Renal cortical epithelial cell (primary cell): ENCODE measurements at regions not wholly inside any gene's neighbourhood (a gene's known extent, or its start where the extent isn't known, plus 50 kb on each side); places are given as distances from the start of the nearest gene placed in this dataset.

ENCODE experiments used
- DNase-seq: peaks from one replicate; pipeline ENCODE4 v3.0.0-alpha.2; 2011; ENCODE audit warnings: low read depth

DNA sequence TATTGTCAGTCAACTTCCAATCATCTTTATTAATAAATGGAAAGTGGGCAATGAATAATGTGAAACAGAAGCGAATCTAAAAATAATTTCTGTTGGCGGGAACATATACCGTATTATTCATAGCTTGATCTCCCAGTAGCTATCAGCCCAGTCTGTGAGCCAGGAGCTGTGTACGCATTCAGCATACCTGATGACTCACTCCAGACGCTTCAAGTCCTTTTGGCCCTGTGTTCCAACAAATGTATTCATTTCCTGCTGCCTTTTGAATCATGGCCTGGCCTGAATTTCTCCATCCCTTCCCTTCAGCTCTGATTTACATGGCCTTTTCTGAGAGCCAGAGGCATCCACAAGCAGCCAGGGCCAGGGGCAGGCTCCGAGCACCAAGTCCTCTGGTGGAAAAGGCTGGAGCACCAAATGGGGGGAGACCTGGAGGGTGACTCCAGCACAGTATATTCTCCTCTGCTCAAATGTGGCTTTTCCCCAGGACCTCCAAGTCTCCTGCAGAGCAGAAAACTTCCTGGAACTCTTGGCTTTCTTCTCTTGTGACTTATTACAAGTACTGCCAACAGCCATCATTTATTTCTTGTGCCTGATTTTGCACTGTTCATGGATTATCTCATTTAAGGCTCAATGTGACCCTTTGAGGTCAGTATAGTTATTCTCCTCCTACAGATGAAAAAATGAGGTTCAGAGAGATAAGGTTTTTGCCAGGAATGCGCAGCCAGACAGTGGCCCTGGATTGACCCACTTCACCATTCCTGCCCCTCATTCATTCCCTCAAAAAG is 108.7 kb downstream of the EN1 start:
- DNase-seq: peak; percentile 85

GRCh38 chr2:118738106-118738505 is 109.3 kb downstream of the EN1 start:
- DNase-seq: no peak

DNA sequence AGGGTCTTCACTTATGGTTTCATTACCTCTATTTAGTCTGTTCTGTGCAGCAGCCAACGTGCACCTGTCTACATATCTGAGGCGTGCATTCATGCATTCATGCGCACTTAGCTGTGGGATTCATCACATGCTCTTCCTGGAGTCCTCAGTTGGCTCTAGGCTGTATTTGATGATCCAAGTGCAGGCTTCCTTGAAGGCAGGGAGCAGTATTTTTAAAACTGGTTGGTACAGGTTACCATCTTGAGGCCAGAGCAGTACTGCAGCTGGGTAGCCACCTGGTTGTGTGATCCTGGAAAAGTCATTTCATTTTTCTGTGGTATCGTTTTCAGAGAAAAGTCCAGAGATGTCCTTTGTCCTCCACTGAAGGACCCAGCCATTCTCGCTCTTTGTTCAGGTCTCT is 109.8 kb downstream of the EN1 start:
- DNase-seq: no peak

DNA sequence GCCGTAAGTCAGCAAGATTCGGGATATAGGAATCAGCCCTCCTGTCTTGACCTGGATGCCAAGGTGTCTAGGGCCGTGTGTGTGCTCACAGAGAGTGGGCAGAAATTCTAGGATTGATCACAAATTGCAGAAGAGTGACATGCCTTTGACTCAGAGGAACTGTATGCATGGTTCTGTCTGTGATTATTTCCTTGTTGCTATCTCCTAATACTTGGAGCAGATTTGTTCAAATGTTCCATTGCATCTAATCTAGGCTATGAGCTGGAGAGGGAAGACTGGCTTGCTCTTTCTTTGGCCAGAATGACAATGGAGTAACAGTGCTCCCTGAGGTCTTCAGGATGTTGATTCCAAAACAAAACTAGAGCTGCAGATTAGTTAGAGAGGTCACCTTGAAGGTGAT is 115.0 kb downstream of the EN1 start:
- no peak for DNase-seq

DNA sequence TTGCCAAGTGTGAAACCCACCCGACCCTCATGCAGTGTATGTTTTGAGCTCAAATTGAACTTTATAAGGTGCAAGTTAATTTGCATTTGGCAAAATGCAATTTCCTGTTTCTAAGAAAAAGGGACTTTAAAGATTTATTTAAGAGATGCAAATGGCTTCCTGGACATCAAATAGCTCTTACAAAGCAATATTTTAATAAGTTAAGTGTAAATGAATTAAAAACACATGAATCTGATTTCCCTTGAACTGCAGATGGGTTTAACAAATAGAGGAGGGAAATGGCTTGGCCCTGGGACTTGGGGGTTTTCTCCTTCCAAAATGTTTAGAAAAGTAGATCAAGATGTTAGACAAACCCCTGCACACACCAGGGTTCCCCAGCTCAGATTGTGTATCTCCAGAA is 116.0 kb downstream of the EN1 start:
- DNase-seq: no peak

DNA sequence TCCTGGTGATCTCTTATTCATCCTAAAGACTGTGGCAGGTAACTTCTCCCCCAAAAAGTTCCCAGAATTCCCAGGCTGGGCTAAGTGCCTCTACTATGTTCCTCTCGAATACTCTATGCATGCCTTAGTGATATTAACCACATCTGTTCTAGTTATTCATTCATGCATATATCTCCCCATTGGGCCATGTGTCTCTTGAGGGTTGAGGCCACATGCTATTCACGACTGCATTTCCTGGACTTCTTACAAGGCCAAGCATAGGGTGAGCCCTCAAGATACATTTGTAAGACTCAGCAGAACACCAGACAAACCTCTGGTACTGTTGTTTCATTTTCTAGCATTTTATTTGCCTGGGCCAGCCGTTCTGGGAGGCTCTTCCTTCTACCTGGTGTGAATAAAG is 117.0 kb downstream of the EN1 start:
- DNase-seq: no peak

DNA sequence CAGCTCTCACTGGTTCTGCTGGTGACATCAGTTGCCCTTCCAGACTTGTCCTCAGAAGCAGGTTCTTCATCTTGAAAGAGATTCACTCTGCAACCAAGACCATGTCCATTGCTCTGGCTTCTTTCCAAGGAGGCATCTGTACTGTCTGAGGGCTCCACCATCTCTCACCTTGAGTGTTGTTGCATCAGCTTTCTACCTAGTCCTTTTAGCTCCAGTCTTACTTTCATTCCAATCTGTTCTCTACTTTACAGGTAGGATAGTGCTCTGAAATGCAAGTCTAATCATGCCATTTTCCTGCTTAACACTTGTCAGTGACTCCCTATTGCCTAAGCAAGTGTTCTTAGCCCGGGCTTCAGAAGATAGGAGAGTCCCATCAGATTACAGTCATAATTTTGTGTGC is 117.7 kb downstream of the EN1 start:
- no peak for DNase-seq

DNA sequence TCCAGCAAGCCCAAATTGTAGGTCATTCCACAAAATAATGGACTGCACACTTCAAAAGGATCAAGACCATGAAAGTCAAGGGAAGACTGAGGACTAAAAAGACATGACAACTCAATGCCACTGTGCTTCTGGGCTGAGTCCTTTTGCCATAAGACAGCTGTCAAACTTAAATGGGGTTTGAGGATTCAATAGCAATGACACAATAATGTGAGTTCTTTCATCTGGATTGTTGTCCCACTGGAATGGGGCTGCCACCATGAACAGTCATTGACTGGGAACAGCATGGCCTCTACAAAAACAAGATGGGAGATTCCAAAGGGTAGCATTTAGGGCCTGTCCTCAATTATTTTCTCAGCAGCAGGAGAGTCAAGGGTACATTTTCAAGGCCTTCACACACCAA is 118.5 kb downstream of the EN1 start:
- no peak for DNase-seq

DNA sequence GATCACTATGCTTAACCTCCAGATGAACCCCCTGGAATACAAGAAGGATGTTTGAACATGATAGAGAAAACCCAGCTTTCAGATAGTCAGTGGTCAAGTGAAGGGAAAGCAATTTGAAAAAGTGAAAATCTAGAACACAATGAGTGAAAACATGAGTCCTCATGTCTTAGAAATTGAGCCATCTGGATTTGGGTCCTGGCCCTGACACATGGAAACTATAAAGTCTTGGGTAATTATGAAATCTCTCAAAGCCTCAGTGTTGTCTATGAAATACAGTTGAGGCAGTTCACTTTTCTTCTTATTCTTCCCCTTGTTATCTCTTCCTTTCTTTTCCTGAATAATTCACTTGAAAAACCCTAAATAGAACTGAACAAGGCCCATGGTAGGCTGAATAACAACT is 120.6 kb downstream of the EN1 start:
- DNase-seq: no peak

- no peak for DNase-seq
Observed at GRCh38 chr2:118723394-118723793, 124.1 kb downstream of the EN1 start.

GRCh38 chr2:118722976-118723375 is 124.5 kb downstream of the EN1 start:
- DNase-seq: no peak

- DNase-seq: no peak
Observed at GRCh38 chr2:118721817-118722551, 125.5 kb downstream of the EN1 start.

DNA sequence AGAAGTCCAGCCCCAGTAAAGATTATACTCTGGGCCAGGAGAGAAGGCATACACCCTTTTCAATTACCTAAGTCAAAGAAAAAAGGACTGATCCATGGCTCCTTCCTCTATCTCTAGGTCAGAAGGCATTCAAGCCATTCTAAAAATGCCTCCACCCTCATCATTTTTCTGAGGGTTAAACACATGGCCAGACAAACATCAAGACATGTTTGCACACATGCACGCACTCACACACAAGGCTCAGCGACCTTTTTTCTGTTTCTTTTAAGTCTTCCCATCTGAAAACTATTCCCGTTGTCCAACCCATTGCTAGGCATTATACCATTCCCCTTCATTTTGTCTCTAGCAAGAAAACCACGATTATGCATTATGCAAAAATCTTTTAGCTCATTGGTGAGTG is 126.6 kb downstream of the EN1 start:
- DNase-seq: no peak

DNA sequence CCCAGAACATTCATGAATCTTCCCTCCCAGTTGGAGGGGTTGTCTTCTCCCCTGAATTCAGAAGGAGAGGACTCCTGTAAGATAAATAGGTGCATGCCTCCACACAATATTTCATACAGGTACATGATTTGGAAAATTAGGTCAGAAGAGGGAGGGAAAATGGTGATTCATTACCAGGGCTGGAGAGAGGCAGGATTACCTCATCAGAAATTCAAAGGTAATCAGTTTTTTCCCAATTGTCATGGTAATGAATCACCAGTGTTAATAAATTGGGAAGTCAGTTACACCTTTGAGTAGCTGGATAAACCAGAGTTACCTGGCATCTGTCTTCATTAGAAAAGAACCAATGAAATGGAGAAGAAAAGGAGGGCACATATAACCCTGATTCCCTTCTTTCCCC is 128.5 kb downstream of the EN1 start:
- DNase-seq: no peak

DNA sequence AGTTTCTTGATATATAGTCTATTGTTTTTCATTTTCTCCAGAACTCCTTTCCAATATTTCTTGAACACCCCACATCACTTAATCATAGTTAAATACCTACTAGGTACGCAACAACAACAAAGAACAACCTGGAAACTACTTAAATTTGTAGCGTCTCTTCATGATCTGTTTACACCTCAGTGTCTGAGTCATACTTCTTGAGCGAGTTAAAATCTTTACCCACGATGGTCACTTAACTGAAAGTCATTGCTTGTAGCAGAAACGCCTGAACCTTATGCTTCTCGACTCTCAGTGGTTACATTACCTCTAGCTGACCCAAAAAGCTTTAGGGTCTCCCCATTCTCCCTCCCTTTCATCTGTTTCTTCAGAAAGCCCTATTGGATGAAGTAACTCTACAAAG is 131.3 kb downstream of the EN1 start:
- DNase-seq: no peak

DNA sequence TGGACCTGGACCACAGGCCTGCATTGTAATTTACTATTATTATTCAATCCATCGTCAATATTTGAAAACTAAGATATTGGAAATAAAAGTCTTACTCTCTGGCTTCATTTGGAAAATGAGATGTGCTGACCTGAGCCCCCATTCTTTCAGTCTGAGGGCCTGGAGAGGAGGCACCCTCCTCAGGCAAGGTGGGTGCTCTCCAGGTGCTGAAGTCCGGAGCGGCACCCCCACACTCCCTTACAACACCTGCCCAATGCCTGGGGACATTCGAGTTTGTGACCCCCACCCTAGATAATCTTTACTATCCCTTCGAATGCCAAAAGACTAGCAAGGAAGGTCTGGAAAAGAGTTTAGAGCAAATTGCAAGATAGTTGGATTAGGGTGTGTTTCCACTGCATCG is 133.3 kb downstream of the EN1 start:
- no peak for DNase-seq

GRCh38 chr2:118711603-118712002 is 135.8 kb downstream of the EN1 start:
- DNase-seq: no peak

GRCh38 chr2:118710481-118710880 is 137.0 kb downstream of the EN1 start:
- no peak for DNase-seq

- DNase-seq: no peak
Observed at GRCh38 chr2:118709786-118710185, 137.7 kb downstream of the EN1 start.

GRCh38 chr2:118706844-118707243 is 140.6 kb downstream of the EN1 start:
- DNase-seq: no peak

DNA sequence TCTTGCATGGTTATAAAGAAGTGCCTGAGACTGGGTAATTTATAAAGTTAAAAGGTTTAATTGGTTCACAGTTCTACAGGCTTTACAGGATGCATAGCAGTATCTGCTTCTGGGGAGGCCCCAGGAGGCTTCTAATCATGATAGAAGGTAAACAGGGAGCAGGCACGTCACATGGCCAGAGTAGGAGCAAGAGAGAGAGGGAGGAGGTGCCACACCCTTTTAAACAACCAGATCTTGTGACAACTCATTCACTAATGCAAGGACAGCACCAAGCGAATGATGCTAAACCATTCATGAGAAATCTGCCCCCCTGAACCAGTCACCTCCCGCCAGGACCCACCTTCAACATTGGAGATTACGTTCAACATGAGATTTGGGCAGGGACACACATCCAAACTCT is 141.1 kb downstream of the EN1 start:
- no peak for DNase-seq

- no peak for DNase-seq
Observed at GRCh38 chr2:118705032-118705431, 142.4 kb downstream of the EN1 start.

DNA sequence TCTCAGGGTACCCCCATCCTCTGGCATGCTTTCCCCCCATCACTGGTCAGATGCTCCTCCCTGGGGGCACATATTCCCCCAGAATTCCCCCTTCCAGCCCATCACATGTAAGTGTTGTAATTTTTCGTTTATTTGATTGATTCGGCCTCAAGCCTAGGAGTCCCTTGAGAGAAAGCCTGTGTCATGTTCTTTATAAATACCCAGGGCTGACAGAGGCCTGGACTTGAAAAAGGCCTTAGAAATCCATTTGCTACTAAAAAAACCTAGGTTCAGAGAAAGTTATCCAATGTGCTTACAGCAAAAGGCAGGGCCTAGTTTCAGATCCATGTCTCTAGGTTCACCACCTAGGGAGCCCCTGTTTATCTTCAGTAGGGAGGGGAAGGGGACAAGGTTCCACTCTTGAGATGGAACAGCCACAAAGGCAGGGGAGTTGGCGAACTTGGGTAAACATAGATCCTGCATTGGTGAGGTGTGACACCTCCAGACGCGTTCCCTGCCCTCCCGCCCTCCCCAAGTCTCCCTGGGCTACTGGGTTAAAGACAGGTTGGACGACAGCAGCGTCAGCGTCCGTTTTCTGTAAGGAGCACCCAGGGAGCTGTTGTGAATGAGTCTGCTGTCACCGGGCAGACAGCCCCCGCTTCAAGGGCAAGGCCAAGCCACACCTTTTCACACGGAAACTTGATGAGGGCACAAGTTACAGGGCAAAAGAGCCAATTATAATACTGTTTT is 147.8 kb downstream of the EN1 start:
- DNase-seq: no peak
